ENCODE measurements at regions not wholly inside any gene's neighbourhood (a gene's known extent, or its start where the extent isn't known, plus 50 kb on each side); places are given as distances from the start of the nearest gene placed in this dataset.
"Not testable (repeated sequence)": the region's sequence is repeated elsewhere in the genome, so short reads cannot be mapped to it uniquely, and the experiment has no call there.

DNA sequence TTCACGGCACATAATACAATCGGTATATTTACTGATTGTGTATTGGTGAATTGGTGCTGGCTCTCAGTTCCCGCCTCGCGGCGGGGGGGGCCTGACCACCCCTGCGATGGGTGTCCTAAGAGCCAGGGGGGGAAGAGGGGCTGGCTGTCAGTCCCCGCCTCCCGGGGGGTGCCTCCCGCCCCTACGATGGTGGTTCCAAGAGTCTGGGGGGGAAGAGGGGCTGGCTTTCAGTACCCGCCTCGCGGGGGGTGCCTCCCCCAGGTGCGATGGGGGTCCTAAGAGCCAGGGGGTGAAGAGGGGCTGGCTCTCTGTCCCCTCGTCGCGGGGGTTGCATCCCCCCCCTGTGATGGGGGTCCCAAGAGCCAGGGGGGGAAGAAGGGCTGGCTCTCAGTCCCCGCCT, 2321.8 kb upstream of the PCDH20 start:
- Histone ChIP-seq H3K23ac (ENCODE audit: low read length) (no peak overlapping the region), H3K36me3 (ENCODE audit: control insufficient read depth in 1 of 2, insufficient read depth in 2 of 2, low read length in 2 of 2) (no peaks in the 10 kb centered on the region), H3K14ac (ENCODE audit: low read length) (no peak overlapping the region), H4K12ac (ENCODE audit: low read depth, low read length) (no peak overlapping the region), H4K8ac (ENCODE audit: low read depth, low read length) (no peak overlapping the region), H3K79me2 (ENCODE audit: control insufficient read depth, insufficient read depth, low read length, poor library complexity) (no peaks in the 10 kb centered on the region), H2BK120ac (ENCODE audit: insufficient read depth, low read length, poor library complexity) (no peak overlapping the region), H3K18ac (ENCODE audit: low read length) (no peak overlapping the region), H2AK5ac (ENCODE audit: low read length) (no peak overlapping the region), H3K9ac (ENCODE audit: low read length) (no peak overlapping the region), H3K79me1 (ENCODE audit: low read length) (no peaks in the 10 kb centered on the region), H4K91ac (ENCODE audit: low read depth, low read length) (no peak overlapping the region), H3K4ac (ENCODE audit: low read depth, low read length) (no peak overlapping the region), H2AFZ (ENCODE audit: insufficient read depth, low read length, poor library complexity) (no peak overlapping the region), H3K27me3 (ENCODE audit: insufficient read depth, low read length) (no peaks in the 10 kb centered on the region), H3K9me3 (ENCODE audit: insufficient read depth, low read depth, low read length) (no peaks in the 10 kb centered on the region), H2BK12ac (ENCODE audit: low read length) (no peak overlapping the region), H3K4me1 (ENCODE audit: control insufficient read depth in 1 of 2, insufficient read depth in 2 of 2, low read length in 2 of 2) (no peaks in the 10 kb centered on the region), H3K4me3 (ENCODE audit: low read depth, low read length) (no peak overlapping the region), H3K27ac (ENCODE audit: low read depth, low read length) (no peak overlapping the region), H2BK5ac (ENCODE audit: low read depth, low read length, poor library complexity) (no peak overlapping the region), H3K4me2 (ENCODE audit: low read length) (no peak overlapping the region)
- WGBS (ENCODE audit: extremely low coverage, insufficient coverage, insufficient read length): no CpG with 5 or more reads among the region's 19 CpGs
- no peak for DNase-seq

DNA sequence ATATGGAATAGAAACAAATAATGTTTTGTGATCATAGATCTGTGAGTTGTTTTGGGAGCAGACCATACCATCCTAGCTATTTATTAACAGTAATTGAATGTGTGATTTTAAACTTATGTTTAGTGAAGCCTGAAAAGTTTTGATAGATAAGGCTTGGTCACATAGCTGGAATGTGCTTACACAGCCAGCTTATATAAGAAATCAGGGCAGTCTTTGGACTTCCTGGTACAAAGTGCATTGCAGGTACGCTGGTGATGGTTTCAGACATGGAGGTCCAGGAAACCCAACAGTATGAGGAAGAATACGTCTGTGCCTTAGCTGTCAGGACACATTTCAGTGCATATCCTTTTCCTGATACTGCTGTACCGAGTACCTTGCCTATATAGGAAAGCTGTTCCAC, 2316.2 kb upstream of the PCDH20 start:
- Histone ChIP-seq H4K91ac (ENCODE audit: low read depth, low read length) (no peak overlapping the region), H3K27me3 (ENCODE audit: insufficient read depth, low read length) (no peaks in the 10 kb centered on the region), H3K4me2 (ENCODE audit: low read length) (no peak overlapping the region), H2BK5ac (ENCODE audit: low read depth, low read length, poor library complexity) (no peak overlapping the region), H3K9me3 (ENCODE audit: insufficient read depth, low read depth, low read length) (no peaks in the 10 kb centered on the region), H2BK120ac (ENCODE audit: insufficient read depth, low read length, poor library complexity) (no peak overlapping the region), H3K18ac (ENCODE audit: low read length) (no peak overlapping the region), H2BK12ac (ENCODE audit: low read length) (no peak overlapping the region), H3K14ac (ENCODE audit: low read length) (no peak overlapping the region), H3K9ac (ENCODE audit: low read length) (no peak overlapping the region), H4K8ac (ENCODE audit: low read depth, low read length) (no peak overlapping the region), H3K79me2 (ENCODE audit: control insufficient read depth, insufficient read depth, low read length, poor library complexity) (no peaks in the 10 kb centered on the region), H3K36me3 (ENCODE audit: control insufficient read depth in 1 of 2, insufficient read depth in 2 of 2, low read length in 2 of 2) (no peaks in the 10 kb centered on the region), H3K4me1 (ENCODE audit: control insufficient read depth in 1 of 2, insufficient read depth in 2 of 2, low read length in 2 of 2) (no peaks in the 10 kb centered on the region), H4K12ac (ENCODE audit: low read depth, low read length) (no peak overlapping the region), H3K27ac (ENCODE audit: low read depth, low read length) (no peak overlapping the region), H3K23ac (ENCODE audit: low read length) (no peak overlapping the region), H3K4ac (ENCODE audit: low read depth, low read length) (no peak overlapping the region), H2AK5ac (ENCODE audit: low read length) (no peak overlapping the region), H3K4me3 (ENCODE audit: low read depth, low read length) (no peak overlapping the region), H3K79me1 (ENCODE audit: low read length) (no peaks in the 10 kb centered on the region), H2AFZ (ENCODE audit: insufficient read depth, low read length, poor library complexity) (no peak overlapping the region)
- whole genome bisulfite sequencing (ENCODE audit: extremely low coverage, insufficient coverage, insufficient read length): no CpG with 5 or more reads among the region's 3 CpGs
- DNase-seq: no peak

DNA sequence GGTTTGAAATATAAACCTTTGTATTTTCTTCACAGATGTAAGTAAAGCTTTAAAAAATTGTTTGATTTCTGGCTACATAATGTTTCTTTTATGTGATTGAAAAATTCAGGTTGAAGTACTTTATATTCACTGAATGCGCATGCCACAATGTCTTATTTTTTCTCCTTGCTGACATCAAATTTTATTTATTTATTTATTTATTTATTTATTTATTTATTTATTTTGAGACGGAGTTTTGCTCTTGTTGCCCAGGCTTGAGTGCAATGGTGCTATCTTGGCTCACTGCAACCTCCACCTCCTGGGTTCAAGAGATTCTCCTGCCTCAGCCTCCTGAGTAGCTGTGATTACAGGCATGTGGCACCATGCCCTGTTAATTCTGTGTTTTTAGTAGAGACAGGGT, 2296.5 kb upstream of the PCDH20 start:
- not testable (repeated sequence) for H4K12ac ChIP-seq (ENCODE audit: low read depth, low read length); H3K4me1 ChIP-seq (ENCODE audit: control insufficient read depth in 1 of 2, insufficient read depth in 2 of 2, low read length in 2 of 2); H3K23ac ChIP-seq (ENCODE audit: low read length); H2AFZ ChIP-seq (ENCODE audit: insufficient read depth, low read length, poor library complexity); H4K8ac ChIP-seq (ENCODE audit: low read depth, low read length); H2BK120ac ChIP-seq (ENCODE audit: insufficient read depth, low read length, poor library complexity); H4K91ac ChIP-seq (ENCODE audit: low read depth, low read length); H3K27ac ChIP-seq (ENCODE audit: low read depth, low read length); DNase-seq; H3K9ac ChIP-seq (ENCODE audit: low read length); H3K4ac ChIP-seq (ENCODE audit: low read depth, low read length); H3K79me2 ChIP-seq (ENCODE audit: control insufficient read depth, insufficient read depth, low read length, poor library complexity); H2AK5ac ChIP-seq (ENCODE audit: low read length); H3K4me3 ChIP-seq (ENCODE audit: low read depth, low read length); H3K36me3 ChIP-seq (ENCODE audit: control insufficient read depth in 1 of 2, insufficient read depth in 2 of 2, low read length in 2 of 2); H2BK12ac ChIP-seq (ENCODE audit: low read length); H3K18ac ChIP-seq (ENCODE audit: low read length); H2BK5ac ChIP-seq (ENCODE audit: low read depth, low read length, poor library complexity); H3K4me2 ChIP-seq (ENCODE audit: low read length); H3K27me3 ChIP-seq (ENCODE audit: insufficient read depth, low read length); H3K14ac ChIP-seq (ENCODE audit: low read length); H3K9me3 ChIP-seq (ENCODE audit: insufficient read depth, low read depth, low read length); H3K79me1 ChIP-seq (ENCODE audit: low read length)
- no CpG with 5 or more reads among the region's 2 CpGs for WGBS (ENCODE audit: extremely low coverage, insufficient coverage, insufficient read length)

DNA sequence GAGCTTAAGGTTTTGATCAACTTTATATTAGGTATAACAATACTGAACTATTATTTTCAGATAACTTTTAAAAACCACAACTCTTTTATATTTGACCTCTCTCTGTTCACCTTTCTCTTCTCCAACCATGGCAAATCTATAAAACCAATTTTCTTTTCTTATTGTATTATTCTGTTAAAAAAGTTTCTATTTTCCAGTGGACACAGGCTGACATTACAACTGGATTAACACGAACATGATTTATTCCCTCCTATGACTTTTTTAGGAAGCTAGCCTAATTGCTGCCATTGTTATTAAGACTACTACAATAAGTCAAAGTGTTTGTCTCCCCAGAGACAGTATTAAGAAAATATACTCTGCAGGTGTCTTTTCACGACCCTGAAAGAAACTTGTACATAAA, 2291.1 kb upstream of the PCDH20 start:
- H3K4me2 ChIP-seq (ENCODE audit: low read length): no peak overlapping the region
- no peak overlapping the region for H2AK5ac ChIP-seq (ENCODE audit: low read length)
- H2BK5ac ChIP-seq (ENCODE audit: low read depth, low read length, poor library complexity): no peak overlapping the region
- no peak overlapping the region for H3K4ac ChIP-seq (ENCODE audit: low read depth, low read length)
- H3K18ac ChIP-seq (ENCODE audit: low read length): no peak overlapping the region
- no peak overlapping the region for H3K4me3 ChIP-seq (ENCODE audit: low read depth, low read length)
- no peak for DNase-seq
- H3K79me2 ChIP-seq (ENCODE audit: control insufficient read depth, insufficient read depth, low read length, poor library complexity): no peaks in the 10 kb centered on the region
- H3K9ac ChIP-seq (ENCODE audit: low read length): no peak overlapping the region
- no peaks in the 10 kb centered on the region for H3K9me3 ChIP-seq (ENCODE audit: insufficient read depth, low read depth, low read length)
- no peak overlapping the region for H2BK12ac ChIP-seq (ENCODE audit: low read length)
- H3K27ac ChIP-seq (ENCODE audit: low read depth, low read length): no peak overlapping the region
- no peaks in the 10 kb centered on the region for H3K27me3 ChIP-seq (ENCODE audit: insufficient read depth, low read length)
- no peak overlapping the region for H2AFZ ChIP-seq (ENCODE audit: insufficient read depth, low read length, poor library complexity)
- H3K79me1 ChIP-seq (ENCODE audit: low read length): no peaks in the 10 kb centered on the region
- no peak overlapping the region for H4K91ac ChIP-seq (ENCODE audit: low read depth, low read length)
- H4K12ac ChIP-seq (ENCODE audit: low read depth, low read length): no peak overlapping the region
- H3K4me1 ChIP-seq (ENCODE audit: control insufficient read depth in 1 of 2, insufficient read depth in 2 of 2, low read length in 2 of 2): no peaks in the 10 kb centered on the region
- H4K8ac ChIP-seq (ENCODE audit: low read depth, low read length): no peak overlapping the region
- H3K23ac ChIP-seq (ENCODE audit: low read length): no peak overlapping the region
- no CpG with 5 or more reads among the region's 2 CpGs for WGBS (ENCODE audit: extremely low coverage, insufficient coverage, insufficient read length)
- no peak overlapping the region for H2BK120ac ChIP-seq (ENCODE audit: insufficient read depth, low read length, poor library complexity)
- H3K14ac ChIP-seq (ENCODE audit: low read length): no peak overlapping the region
- H3K36me3 ChIP-seq (ENCODE audit: control insufficient read depth in 1 of 2, insufficient read depth in 2 of 2, low read length in 2 of 2): no peaks in the 10 kb centered on the region
